GM23338 (cell line): ENCODE measurements at regions not wholly inside any gene's neighbourhood (a gene's known extent, or its start where the extent isn't known, plus 50 kb on each side); places are given as distances from the start of the nearest gene placed in this dataset.

Experiments
- ATAC-seq: fragments of 200-7000 bp; cut with Tn5 transposase; 3 replicates; pipeline ENCODE4 v1.9.1; 2020
- DNase-seq: peaks from one replicate; pipeline ENCODE4 v3.0.0-alpha.2; 2015; ENCODE audit warnings: low spot score
- H2AFZ ChIP-seq: fragments of 200-600 bp; sonication (generic); 2 replicates; pipeline ENCODE4 v1.8.0; 2016; ENCODE audit warnings: antibody characterized with exemption, mild to moderate bottlenecking, moderate library complexity
- H3F3A ChIP-seq: fragments of 200-600 bp; sonication (generic); replicated peaks from 2 replicates; pipeline ENCODE4 v1.8.0; 2017; ENCODE audit warnings: antibody characterized with exemption, mixed run types, low read depth
- H3K27ac ChIP-seq: fragments of 200-600 bp; sonication (generic); 2 replicates; pipeline ENCODE4 v1.6.1; 2016; ENCODE audit warnings: low read depth
- H3K27me3 ChIP-seq: fragments of 200-600 bp; sonication (generic); 2 replicates; pipeline ENCODE4 v1.8.0; 2016; ENCODE audit warnings: mild to moderate bottlenecking, mixed run types, moderate library complexity; ENCODE audit not compliant: insufficient read depth
- H3K36me3 ChIP-seq: fragments of 200-600 bp; sonication (generic); 2 replicates; pipeline ENCODE4 v1.8.0; 2016; ENCODE audit warnings: mild to moderate bottlenecking; ENCODE audit not compliant: insufficient read depth
- H3K4me1 ChIP-seq: fragments of 200-600 bp; sonication (generic); 2 replicates; pipeline ENCODE4 v1.8.0; 2016; ENCODE audit warnings: mild to moderate bottlenecking, moderate library complexity; ENCODE audit not compliant: insufficient read depth
- H3K4me2 ChIP-seq: fragments of 200-600 bp; sonication (generic); 2 replicates; pipeline ENCODE4 v1.7.1; 2017; ENCODE audit warnings: mixed run types
- H3K4me3 ChIP-seq: fragments of 200-600 bp; sonication (generic); 2 replicates; pipeline ENCODE4 v1.6.1; 2016; ENCODE audit warnings: mixed run types
- H3K79me2 ChIP-seq: fragments of 200-600 bp; sonication (generic); replicated peaks from 2 replicates; pipeline ENCODE4 v1.8.0; 2017; ENCODE audit warnings: mild to moderate bottlenecking; ENCODE audit not compliant: insufficient read depth
- H3K9me2 ChIP-seq: fragments of 200-600 bp; sonication (generic); 2 replicates; pipeline ENCODE4 v1.8.0; 2017; ENCODE audit not compliant: insufficient read depth
- H4K20me1 ChIP-seq: fragments of 200-600 bp; sonication (generic); replicated peaks from 2 replicates; pipeline ENCODE4 v1.8.0; 2017; ENCODE audit warnings: mild to moderate bottlenecking; ENCODE audit not compliant: insufficient read depth
- H3K27ac Mint-ChIP-seq: 2 replicates; pipeline ENCODE4 v1.8.0; 2020; ENCODE audit warnings: inconsistent platforms, mild to moderate bottlenecking, moderate library complexity, mixed read lengths
- H3K27me3 Mint-ChIP-seq: 3 replicates; pipeline ENCODE4 v1.8.0; 2022; ENCODE audit warnings: low read depth, mild to moderate bottlenecking, moderate library complexity, mixed read lengths, inconsistent platforms; ENCODE audit not compliant: insufficient read depth, poor library complexity
- H3K36me3 Mint-ChIP-seq: 3 replicates; pipeline ENCODE4 v1.8.0; 2021; ENCODE audit warnings: low read depth, mild to moderate bottlenecking, inconsistent platforms, moderate library complexity, mixed read lengths
- H3K4me1 Mint-ChIP-seq: 3 replicates; pipeline ENCODE4 v1.8.0; 2020; ENCODE audit warnings: mild to moderate bottlenecking, inconsistent platforms, mixed read lengths
- H3K4me3 Mint-ChIP-seq: 3 replicates; pipeline ENCODE4 v1.8.0; 2021; ENCODE audit warnings: moderate library complexity, mild to moderate bottlenecking, inconsistent platforms, mixed read lengths
- H3K9me3 Mint-ChIP-seq: 3 replicates; pipeline ENCODE4 v1.8.0; 2020; ENCODE audit warnings: moderate library complexity, mild to moderate bottlenecking, inconsistent platforms, mixed read lengths
- CREB1 ChIP-seq: fragments of 250-450 bp; sonication (Bioruptor Pico); IDR thresholded peaks from 2 replicates; pipeline ENCODE4 v1.5.0; 2020; ENCODE audit warnings: low read depth, mild to moderate bottlenecking, moderate library complexity
- CTCF ChIP-seq, 2 experiments: fragments of 200-600 bp in 1 of 2; sonication (generic) in 1 of 2; conservative IDR thresholded peaks; 2 replicates each; pipeline versions ENCODE4 v1.5.1 to v1.6.1; 2016 to 2017; ENCODE audit warnings: antibody characterized with exemption in 2 of 2, low read depth in 2 of 2, mild to moderate bottlenecking in 2 of 2, moderate library complexity in 1 of 2
- ETS1 ChIP-seq: IDR thresholded peaks from 2 replicates; pipeline ENCODE4 v1.6.1; 2016; ENCODE audit warnings: antibody characterized with exemption
- EZH2 ChIP-seq: fragments of 200-600 bp; sonication (generic); IDR thresholded peaks from one replicate; pipeline ENCODE4 v1.8.0; 2017; ENCODE audit warnings: antibody characterized with exemption, mild to moderate bottlenecking, low read depth; ENCODE audit not compliant: unreplicated experiment
- EZH2phosphoT487 ChIP-seq: fragments of 200-600 bp; sonication (generic); IDR thresholded peaks from one replicate; pipeline ENCODE4 v1.8.1; 2018; ENCODE audit warnings: antibody characterized with exemption; ENCODE audit not compliant: unreplicated experiment
- JUNB ChIP-seq: IDR thresholded peaks from one replicate; pipeline ENCODE4 v1.6.1; 2016; ENCODE audit warnings: antibody characterized with exemption; ENCODE audit not compliant: unreplicated experiment
- NANOG ChIP-seq: IDR thresholded peaks from 2 replicates; pipeline ENCODE4 v1.6.1; 2016; ENCODE audit warnings: antibody characterized with exemption, borderline replicate concordance
- POLR2AphosphoS5 ChIP-seq: IDR thresholded peaks from 2 replicates; pipeline ENCODE4 v1.6.1; 2016; ENCODE audit warnings: antibody characterized with exemption, low read depth
- REST ChIP-seq: IDR thresholded peaks from one replicate; pipeline ENCODE4 v1.6.1; 2018; ENCODE audit warnings: antibody characterized with exemption; ENCODE audit not compliant: unreplicated experiment
- STAT1 ChIP-seq: IDR thresholded peaks from one replicate; pipeline ENCODE4 v1.6.1; 2016; ENCODE audit warnings: antibody characterized with exemption; ENCODE audit not compliant: unreplicated experiment
- ZNF114 ChIP-seq: fragments of 250-450 bp; sonication (Bioruptor Pico); IDR thresholded peaks from 2 replicates; pipeline ENCODE4 v1.5.0; 2020; ENCODE audit warnings: mild to moderate bottlenecking, moderate library complexity
- ZNF331 ChIP-seq: fragments of 250-450 bp; sonication (Bioruptor Pico); IDR thresholded peaks from 2 replicates; pipeline ENCODE4 v1.5.0; 2020; ENCODE audit warnings: low read depth, mild to moderate bottlenecking, moderate library complexity
- ZNF462 ChIP-seq: fragments of 250-450 bp; sonication (Bioruptor Pico); IDR thresholded peaks from 2 replicates; pipeline ENCODE4 v1.5.0; 2020; ENCODE audit warnings: mild to moderate bottlenecking, moderate library complexity

- Mint-ChIP-seq H3K27me3 (peaks cover 3% of the 10 kb centered on the region), H3K27ac (no peak overlapping the region), H3K9me3 (no peaks in the 10 kb centered on the region), H3K4me1 (no peaks in the 10 kb centered on the region; the same call in 2 of the 3 replicates), H3K4me3 (no peak overlapping the region), H3K36me3 (no peaks in the 10 kb centered on the region)
- DNase-seq = no peak
- Histone ChIP-seq H2AFZ (no peak overlapping the region), H3K36me3 (no peaks in the 10 kb centered on the region), H4K20me1 (no peaks in the 10 kb centered on the region), H3K9me2 (0 out of 2 replicates have a peak, but pooled peaks cover 6% of the 10 kb centered on the region), H3K4me3 (no peak overlapping the region), H3K4me2 (no peak overlapping the region), H3K4me1 (no peaks in the 10 kb centered on the region), H3K27ac (no peak overlapping the region), H3F3A (no peaks in the 10 kb centered on the region), H3K27me3 (no peaks in the 10 kb centered on the region), H3K79me2 (no peaks in the 10 kb centered on the region)
- TF ChIP-seq REST (no peak), NANOG (no peak), CREB1 (no peak), ZNF114 (CRISPR knock-in tag) (no peak), STAT1 (no peak), ZNF462 (CRISPR knock-in tag) (no peak), POLR2AphosphoS5 (no peak), CTCF (conservative IDR thresholded peaks at IDR 0.05; ENCODE audit: low read depth in 2 of 2) (no peak), JUNB (no peak), EZH2 (no peak), ZNF331 (no peak), ETS1 (no peak), EZH2phosphoT487 (no peak)
- no peak for ATAC-seq
Measured at GRCh38 chr4:114368751-114369150, 229.9 kb upstream of the UGT8 start.
